Psoas muscle (tissue), 7 donors: ENCODE measurements at regions not wholly inside any gene's neighbourhood (a gene's known extent, or its start where the extent isn't known, plus 50 kb on each side); places are given as distances from the start of the nearest gene placed in this dataset.

Experiments
- ATAC-seq, 4 donors: fragments of 200-7000 bp; cut with Tn5 transposase; one replicate each; pipeline ENCODE4 v1.9.1; 2020; ENCODE audit warnings: moderate library complexity in 3 of 4, mild to moderate bottlenecking in 2 of 4
- DNase-seq, 2 donors: peaks; one replicate each; pipeline ENCODE4 v3.0.0-alpha.2; 2020
- H3K27ac ChIP-seq: fragments of 200-600 bp; one replicate; pipeline ENCODE4 v1.8.0; 2022
- H3K27me3 ChIP-seq, 3 donors: fragments of 200-600 bp in 1 of 3; one replicate each; pipeline versions ENCODE4 v1.6.1 to v1.8.0; 2013 to 2022; ENCODE audit warnings: low read length in 2 of 3, mild to moderate bottlenecking in 2 of 3, moderate library complexity in 1 of 3; ENCODE audit not compliant: insufficient read depth in 3 of 3
- H3K36me3 ChIP-seq, 2 donors: fragments of 200-600 bp in 1 of 2; one replicate each; pipeline versions ENCODE4 v1.6.1 to v1.8.0; 2013 to 2022; ENCODE audit warnings: low read depth in 1 of 2, mild to moderate bottlenecking in 1 of 2, moderate library complexity in 1 of 2; ENCODE audit not compliant: insufficient read depth in 1 of 2
- H3K4me1 ChIP-seq: fragments of 200-600 bp; one replicate; pipeline ENCODE4 v1.8.0; 2022
- H3K4me3 ChIP-seq: fragments of 200-600 bp; one replicate; pipeline ENCODE4 v1.8.0; 2022; ENCODE audit warnings: mild to moderate bottlenecking
- H3K9me3 ChIP-seq: fragments of 200-600 bp; one replicate; pipeline ENCODE4 v1.8.0; 2022
- CTCF ChIP-seq: fragments of 200-600 bp; IDR thresholded peaks from one replicate; pipeline ENCODE4 v1.8.0; 2022; ENCODE audit warnings: antibody characterized with exemption
- WGBS, 3 donors: extraction: QIAGEN DNeasy Blood & Tissue Kit; methylation state at CpG; one replicate each; pipeline versions ENCODE4 v1.1.6 to v1.1.7; 2013; 5-methylcytosine and 5-hydroxymethylcytosine counted together
- intact Hi-C, 2 donors: fragments of 100-400 bp; cut with DNase I; formaldehyde crosslinking; loops; one replicate each; pipeline versions ENCODE4 v1.11.0 to v1.14.2; 2022
- donor health status: healthy with polysubstance abuse.
- donor health status: DM: no; HTN: no; CAD: no; lungs with moderate emphysema.
- donor health status: Bipolar disorder and iron deficiency.
- donor health status: healthy.
- donor health status: DM: yes; HTN: yes; CAD: no.
- donor health status: DM: no; HTN: no; CAD: no.
- donor health status: DM: yes; HTN: yes; CAD: no.

DNA sequence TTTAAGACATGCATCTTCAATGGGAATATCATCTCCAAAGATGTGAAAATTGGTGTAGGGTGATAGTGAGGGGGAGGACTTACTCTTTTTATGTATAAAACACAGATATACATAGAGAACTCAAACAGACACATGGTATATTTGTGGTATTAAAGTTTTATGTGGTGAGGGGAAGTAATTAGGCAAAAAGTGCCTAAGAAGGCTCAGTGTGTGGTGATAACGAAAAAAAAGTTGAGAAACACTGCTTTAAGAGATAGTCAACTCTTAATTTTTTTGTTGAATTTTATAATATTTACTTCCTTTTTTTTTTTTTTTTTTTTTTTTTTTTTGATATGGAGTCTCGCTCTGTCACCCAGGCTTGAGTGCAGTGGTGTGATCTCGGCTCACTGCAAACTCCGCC lies 174.2 kb upstream of the FRMD4B start:
- Histone ChIP-seq H3K27ac (no peak overlapping the region), H3K27me3 (no peaks in the 10 kb centered on the region), H3K36me3 (no peaks in the 10 kb centered on the region), H3K9me3 (no peaks in the 10 kb centered on the region), H3K4me3 (no peak overlapping the region), H3K4me1 (no peaks in the 10 kb centered on the region)
- intact Hi-C loops: loop anchor here in 1 of 2 donors (5.0 kb wide), 1 partner anchor 1197 kb away; no protein-coding TSS in a partner anchor
- no peak for ATAC-seq
- no peak for TF ChIP-seq CTCF
- WGBS, 3 donors: 90 to 92% (median 91%) methylated on average over 4 of the region's 4 CpGs
- no peak for DNase-seq

GRCh38 chr3:69558912-69559311 lies 173.0 kb upstream of the FRMD4B start:
- TF ChIP-seq CTCF: no peak
- H3K4me1 ChIP-seq: no peaks in the 10 kb centered on the region
- WGBS, 3 donors: 2 to 6% (median 6%) methylated on average over 2 of the region's 2 CpGs
- DNase-seq: no peak
- H3K27ac ChIP-seq: no peak overlapping the region
- intact Hi-C loops: no loop called here
- H3K27me3 ChIP-seq: no peaks in the 10 kb centered on the region
- no peaks in the 10 kb centered on the region for H3K36me3 ChIP-seq
- H3K4me3 ChIP-seq: no peak overlapping the region
- H3K9me3 ChIP-seq: no peaks in the 10 kb centered on the region
- ATAC-seq: peak; percentile 40 to 84 (median 81)

DNA sequence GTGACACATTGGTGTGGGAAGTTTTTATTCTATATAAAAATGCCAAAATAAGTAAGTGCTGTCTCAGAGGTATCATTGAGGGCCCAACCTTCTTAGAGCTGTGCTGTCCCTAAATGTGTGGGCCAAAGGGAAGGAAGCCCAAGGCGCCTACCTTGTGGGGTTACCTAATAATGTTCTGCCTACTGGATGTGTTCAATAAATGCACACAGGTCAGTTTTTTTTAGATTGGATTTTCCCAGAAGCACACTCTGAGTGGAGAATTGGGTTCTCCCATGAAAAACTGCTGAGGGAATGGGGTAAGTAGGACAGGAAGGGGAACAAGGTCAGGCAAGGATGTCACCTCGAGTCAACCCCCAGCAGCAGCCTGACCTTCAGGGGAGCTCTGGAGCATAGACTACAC lies 168.7 kb upstream of the FRMD4B start:
- WGBS, 3 donors: 87 to 89% (median 88%) methylated on average over 2 of the region's 2 CpGs
- TF ChIP-seq CTCF: no peak
- H3K4me3 ChIP-seq: no peak overlapping the region
- no peak overlapping the region for H3K27ac ChIP-seq
- H3K4me1 ChIP-seq: no peaks in the 10 kb centered on the region
- intact Hi-C loops: no loop called here
- no peak for DNase-seq
- ATAC-seq: no peak
- no peaks in the 10 kb centered on the region for H3K9me3 ChIP-seq
- H3K27me3 ChIP-seq: no peaks in the 10 kb centered on the region
- no peaks in the 10 kb centered on the region for H3K36me3 ChIP-seq

DNA sequence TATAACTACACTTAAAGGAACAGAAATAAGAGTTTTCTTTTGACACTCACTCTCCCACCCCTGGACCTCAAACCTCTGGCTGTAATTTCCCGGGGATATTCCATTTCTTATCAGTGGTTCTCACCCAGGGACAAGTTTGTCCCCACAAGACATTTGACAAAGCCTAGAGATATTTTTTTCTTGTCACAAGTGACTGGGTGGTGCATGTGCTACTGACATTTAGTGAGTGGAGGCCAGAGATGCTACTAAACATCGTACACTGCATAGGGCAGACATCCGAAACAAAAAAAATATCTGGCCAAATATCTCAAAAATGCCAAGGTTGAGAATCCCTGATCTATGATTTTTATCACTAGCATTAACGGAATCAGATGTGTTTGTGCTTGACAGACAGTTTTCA lies 168.0 kb upstream of the FRMD4B start:
- intact Hi-C loops: no loop called here
- no peak for TF ChIP-seq CTCF
- Histone ChIP-seq H3K4me3 (no peak overlapping the region), H3K27ac (no peak overlapping the region), H3K36me3 (no peaks in the 10 kb centered on the region), H3K4me1 (no peaks in the 10 kb centered on the region), H3K9me3 (no peaks in the 10 kb centered on the region), H3K27me3 (no peaks in the 10 kb centered on the region)
- DNase-seq: no peak
- no peak for ATAC-seq
- WGBS, 3 donors: 86 to 88% (median 87%) methylated on average over 4 of the region's 4 CpGs

- peaks cover 0 to 8% (median 3%) of the 10 kb centered on the region in 3 donors for H3K27me3 ChIP-seq
- 23 to 44% (median 27%) methylated on average over 6 of the region's 6 CpGs for WGBS, 3 donors
- ATAC-seq: no peak
- no peak for TF ChIP-seq CTCF
- H3K36me3 ChIP-seq: no peaks in the 10 kb centered on the region
- H3K9me3 ChIP-seq: no peaks in the 10 kb centered on the region
- H3K4me3 ChIP-seq: no peak overlapping the region
- intact Hi-C loops: no loop called here
- H3K4me1 ChIP-seq: no peaks in the 10 kb centered on the region
- no peak overlapping the region for H3K27ac ChIP-seq
- DNase-seq: no peak
Measured at GRCh38 chr3:69547461-69547880, 161.6 kb upstream of the FRMD4B start.
